Uterus (tissue), 2 donors: ENCODE measurements at regions not wholly inside any gene's neighbourhood (a gene's known extent, or its start where the extent isn't known, plus 50 kb on each side); places are given as distances from the start of the nearest gene placed in this dataset.

Experiments
- POLR2A ChIP-seq, 2 donors: fragments of 450-650 bp; IDR thresholded peaks; one replicate each; pipeline ENCODE4 v1.6.1; 2016; ENCODE audit warnings: antibody characterized with exemption in 2 of 2, mild to moderate bottlenecking in 1 of 2, moderate library complexity in 1 of 2
- TF ChIP-seq, protein P1 (sequence below), 4 experiments: fragments of 200-600 bp in 2 of 4; fragments of 450-650 bp in 2 of 4; sonication (generic) in 2 of 4; IDR thresholded peaks; one replicate each; pipeline ENCODE4 v1.5.1; 2016 to 2019; ENCODE audit warnings: antibody characterized with exemption in 4 of 4, mild to moderate bottlenecking in 2 of 4, moderate library complexity in 1 of 4

DNA sequence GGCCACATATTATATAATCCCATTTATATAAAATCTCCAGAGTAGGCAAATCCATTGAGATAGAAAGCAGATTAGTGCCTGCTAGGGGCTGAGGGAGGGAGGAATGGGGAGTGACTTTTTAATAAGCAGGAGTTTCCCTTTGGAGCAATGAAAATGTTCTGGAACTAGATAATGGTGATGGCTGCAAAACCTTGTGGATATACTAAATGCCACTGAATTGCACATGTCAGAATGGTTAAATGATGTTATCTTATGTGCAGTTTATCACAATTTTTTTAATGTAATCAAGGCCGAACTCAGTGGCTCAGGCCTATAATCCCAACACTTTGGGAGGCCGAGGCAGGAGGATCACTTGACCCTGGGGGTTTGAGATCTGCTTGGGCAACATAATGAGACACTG is 145.5 kb upstream of the AUTS2 start:
- TF ChIP-seq, protein P1, sequence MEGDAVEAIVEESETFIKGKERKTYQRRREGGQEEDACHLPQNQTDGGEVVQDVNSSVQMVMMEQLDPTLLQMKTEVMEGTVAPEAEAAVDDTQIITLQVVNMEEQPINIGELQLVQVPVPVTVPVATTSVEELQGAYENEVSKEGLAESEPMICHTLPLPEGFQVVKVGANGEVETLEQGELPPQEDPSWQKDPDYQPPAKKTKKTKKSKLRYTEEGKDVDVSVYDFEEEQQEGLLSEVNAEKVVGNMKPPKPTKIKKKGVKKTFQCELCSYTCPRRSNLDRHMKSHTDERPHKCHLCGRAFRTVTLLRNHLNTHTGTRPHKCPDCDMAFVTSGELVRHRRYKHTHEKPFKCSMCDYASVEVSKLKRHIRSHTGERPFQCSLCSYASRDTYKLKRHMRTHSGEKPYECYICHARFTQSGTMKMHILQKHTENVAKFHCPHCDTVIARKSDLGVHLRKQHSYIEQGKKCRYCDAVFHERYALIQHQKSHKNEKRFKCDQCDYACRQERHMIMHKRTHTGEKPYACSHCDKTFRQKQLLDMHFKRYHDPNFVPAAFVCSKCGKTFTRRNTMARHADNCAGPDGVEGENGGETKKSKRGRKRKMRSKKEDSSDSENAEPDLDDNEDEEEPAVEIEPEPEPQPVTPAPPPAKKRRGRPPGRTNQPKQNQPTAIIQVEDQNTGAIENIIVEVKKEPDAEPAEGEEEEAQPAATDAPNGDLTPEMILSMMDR (IDR thresholded peaks at IDR 0.05): no peak
- TF ChIP-seq POLR2A (IDR thresholded peaks at IDR 0.05): no peak
